Calu3 (cell line): ENCODE measurements at regions not wholly inside any gene's neighbourhood (a gene's known extent, or its start where the extent isn't known, plus 50 kb on each side); places are given as distances from the start of the nearest gene placed in this dataset.

Experiments
- BruUV-seq: library from RNA; stranded (reverse); fragments of 400-500 nt; replicated peaks from 2 replicates; lab custom pipeline; 2021; lab: Mats Ljungman, UMichigan
- CTCF ChIA-PET: fragments of 300-600 bp; sonication (Branson Sonifier 250); formaldehyde crosslinking; loops from one replicate; lab custom pipeline; 2022; ENCODE audit warnings: antibody characterized with exemption; lab: Charles Lee
- DNase-seq: peaks from one replicate; pipeline ENCODE4 v3.0.0; 2022
- H3K27ac Mint-ChIP-seq: one replicate; pipeline ENCODE4 v1.8.0; 2022; ENCODE audit warnings: mixed read lengths; ENCODE audit not compliant: unreplicated experiment
- H3K27me3 Mint-ChIP-seq: one replicate; pipeline ENCODE4 v1.8.0; 2022; ENCODE audit warnings: mixed read lengths; ENCODE audit not compliant: unreplicated experiment
- H3K36me3 Mint-ChIP-seq: one replicate; pipeline ENCODE4 v1.8.0; 2022; ENCODE audit warnings: mild to moderate bottlenecking, moderate library complexity, mixed read lengths; ENCODE audit not compliant: insufficient read depth, unreplicated experiment
- H3K4me1 Mint-ChIP-seq: one replicate; pipeline ENCODE4 v1.8.0; 2022; ENCODE audit warnings: mild to moderate bottlenecking, low read depth, mixed read lengths; ENCODE audit not compliant: unreplicated experiment
- H3K4me3 Mint-ChIP-seq: one replicate; pipeline ENCODE4 v1.8.0; 2022; ENCODE audit warnings: mild to moderate bottlenecking, low read depth, moderate library complexity, mixed read lengths; ENCODE audit not compliant: unreplicated experiment
- H3K9me3 Mint-ChIP-seq: one replicate; pipeline ENCODE4 v1.8.0; 2022; ENCODE audit warnings: low read depth, mixed read lengths; ENCODE audit not compliant: unreplicated experiment
- CTCF ChIP-seq: fragments of 200-600 bp; IDR thresholded peaks from one replicate; pipeline ENCODE4 v1.8.0; 2022; ENCODE audit warnings: antibody characterized with exemption; ENCODE audit not compliant: unreplicated experiment
- intact Hi-C: fragments of 100-400 bp; cut with micrococcal nuclease; formaldehyde crosslinking; loops from one replicate; pipeline ENCODE4 v1.10.0; 2022; ENCODE audit not compliant: unreplicated experiment

DNA sequence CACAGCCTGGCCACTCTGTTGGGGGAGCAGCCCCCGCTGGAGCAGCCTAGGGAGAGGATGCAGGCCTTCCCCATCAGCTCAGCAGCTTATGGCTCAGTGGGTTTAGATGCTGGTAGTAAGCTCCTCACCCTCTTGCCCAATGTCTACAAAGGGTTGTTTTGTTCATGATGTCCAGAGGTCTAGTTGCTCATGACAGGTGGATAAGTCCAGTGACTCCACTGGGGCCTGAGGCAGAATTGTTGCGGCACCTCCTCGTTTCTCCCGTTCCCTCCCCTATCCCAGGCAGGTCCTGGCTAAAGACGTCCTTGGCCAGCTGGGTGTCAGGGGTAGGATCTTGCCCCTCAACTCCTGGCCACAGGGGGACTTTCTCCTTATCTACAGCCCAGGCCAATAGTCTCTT, 233.5 kb upstream of the B3GAT1 start:
- H3K9me3 Mint-ChIP-seq = peaks cover 7% of the 10 kb centered on the region
- no TSS peak for BruUV-seq
- no peak for DNase-seq
- H3K27ac Mint-ChIP-seq = no peak overlapping the region
- H3K36me3 Mint-ChIP-seq = no peaks in the 10 kb centered on the region
- H3K27me3 Mint-ChIP-seq = no peaks in the 10 kb centered on the region
- no peak overlapping the region for H3K4me3 Mint-ChIP-seq
- CTCF ChIA-PET = no interaction called here
- H3K4me1 Mint-ChIP-seq = no peaks in the 10 kb centered on the region
- intact Hi-C loops = no loop called here
- no peak for TF ChIP-seq CTCF

GRCh38 chr11:134644476-134645456, 232.7 kb upstream of the B3GAT1 start:
- Mint-ChIP-seq H3K36me3 (no peaks in the 10 kb centered on the region), H3K27me3 (no peaks in the 10 kb centered on the region), H3K27ac (no peak overlapping the region), H3K9me3 (peaks cover 7% of the 10 kb centered on the region), H3K4me1 (no peaks in the 10 kb centered on the region), H3K4me3 (no peak overlapping the region)
- TF ChIP-seq CTCF = no peak
- BruUV-seq = no TSS peak
- DNase-seq = no peak
- intact Hi-C loops = no loop called here
- CTCF ChIA-PET = no interaction called here

DNA sequence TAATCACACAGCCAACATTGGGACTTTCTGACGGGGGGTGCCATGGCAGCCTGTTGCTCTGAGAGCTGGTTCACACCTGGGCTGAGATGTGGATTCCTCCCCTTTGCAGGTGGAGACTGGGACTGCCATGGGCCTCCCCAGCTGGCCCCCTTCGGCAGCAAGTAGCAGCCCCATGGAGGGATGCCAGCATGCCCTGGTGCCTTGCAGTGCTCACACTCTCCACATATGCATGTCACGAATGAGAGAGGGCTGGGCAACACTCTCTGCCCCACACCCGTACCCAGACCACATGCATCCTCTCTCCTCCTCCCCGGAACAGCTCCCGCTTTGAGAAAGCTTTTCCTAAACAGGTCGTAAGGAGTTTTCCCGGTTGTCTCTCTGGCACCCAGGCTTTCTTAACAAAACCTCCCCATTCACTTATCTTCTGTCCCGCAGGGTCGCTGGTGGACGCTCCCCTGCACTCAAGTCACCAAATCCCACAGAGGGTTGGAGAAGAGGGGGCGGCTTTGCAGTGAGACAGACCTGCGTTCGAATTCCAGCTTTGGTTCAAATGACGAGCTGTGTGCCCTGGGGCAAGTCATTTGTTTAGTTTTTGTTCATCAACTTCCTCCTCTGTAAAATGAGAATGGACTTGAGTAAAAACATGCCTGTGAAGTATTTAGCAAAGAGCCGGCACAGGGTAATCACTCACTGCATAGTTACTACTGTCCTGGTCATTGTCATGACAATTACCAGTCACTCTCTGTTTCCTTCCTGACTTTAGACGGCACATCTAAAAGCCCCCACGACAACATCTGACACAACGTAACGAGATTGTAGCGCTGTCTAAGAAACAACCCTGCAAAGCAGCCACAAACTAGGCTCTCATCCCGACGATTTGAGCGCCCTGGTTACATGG, 231.3 kb upstream of the B3GAT1 start:
- CTCF ChIA-PET = no interaction called here
- Mint-ChIP-seq H3K27me3 (no peaks in the 10 kb centered on the region), H3K4me1 (no peaks in the 10 kb centered on the region), H3K27ac (no peak overlapping the region), H3K9me3 (peaks cover 7% of the 10 kb centered on the region), H3K36me3 (no peaks in the 10 kb centered on the region), H3K4me3 (no peak overlapping the region)
- no TSS peak for BruUV-seq
- no peak for DNase-seq
- intact Hi-C loops = no loop called here
- no peak for TF ChIP-seq CTCF

GRCh38 chr11:134642206-134642605, 230.2 kb upstream of the B3GAT1 start:
- Mint-ChIP-seq H3K4me3 (no peak overlapping the region), H3K27ac (no peak overlapping the region), H3K36me3 (no peaks in the 10 kb centered on the region), H3K9me3 (peaks cover 7% of the 10 kb centered on the region), H3K4me1 (no peaks in the 10 kb centered on the region), H3K27me3 (no peaks in the 10 kb centered on the region)
- no TSS peak for BruUV-seq
- DNase-seq = no peak
- CTCF ChIA-PET = no interaction called here
- no peak for TF ChIP-seq CTCF
- intact Hi-C loops = no loop called here
